AG10803 (cell line): ENCODE measurements at regions not wholly inside any gene's neighbourhood (a gene's known extent, or its start where the extent isn't known, plus 50 kb on each side); places are given as distances from the start of the nearest gene placed in this dataset.
A peak's percentile ranks its signal among the peaks of the same experiment; 100 is the strongest.

ENCODE experiments used
- DNase-seq: peaks from one replicate; pipeline ENCODE4 v3.0.0; 2010; ENCODE audit warnings: low read depth
- H3K4me3 ChIP-seq: 2 replicates; pipeline ENCODE4 v1.5.1; 2011; ENCODE audit warnings: mild to moderate bottlenecking, low read length, control low read depth
- CTCF ChIP-seq: conservative IDR thresholded peaks from 2 replicates; pipeline ENCODE4 v1.5.1; 2011; ENCODE audit warnings: mild to moderate bottlenecking, low read length, control low read depth, inconsistent platforms

- no peak overlapping the region for H3K4me3 ChIP-seq
- no peak for TF ChIP-seq CTCF
- DNase-seq, result peak; percentile 30
Observed at GRCh38 chr15:39066677-39067076, 502.1 kb upstream of the RASGRP1 start.

- no peak overlapping the region for H3K4me3 ChIP-seq
- no peak for DNase-seq
- TF ChIP-seq CTCF, result no peak
Observed at GRCh38 chr15:39074341-39074985, 506.4 kb upstream of the THBS1 start.

- TF ChIP-seq CTCF, result no peak
- no peak overlapping the region for H3K4me3 ChIP-seq
- peak; percentile 91 for DNase-seq
Observed at GRCh38 chr15:39075311-39075710, 505.6 kb upstream of the THBS1 start.

- DNase-seq, result peak; percentile 60
- TF ChIP-seq CTCF, result no peak
- H3K4me3 ChIP-seq, result no peak overlapping the region
Observed at GRCh38 chr15:39075756-39076341, 505.0 kb upstream of the THBS1 start.

- peak; percentile 93 for DNase-seq
- TF ChIP-seq CTCF, result no peak
- no peak overlapping the region for H3K4me3 ChIP-seq
Observed at GRCh38 chr15:39078026-39078425, 502.9 kb upstream of the THBS1 start.

GRCh38 chr15:39079296-39079847 lies 501.5 kb upstream of the THBS1 start:
- TF ChIP-seq CTCF, result no peak
- peak; percentile 80 for DNase-seq
- H3K4me3 ChIP-seq, result no peak overlapping the region

GRCh38 chr15:39083213-39083612 lies 497.7 kb upstream of the THBS1 start:
- H3K4me3 ChIP-seq, result no peak overlapping the region
- TF ChIP-seq CTCF, result no peak
- DNase-seq, result peak; percentile 52
